Trophoblast cell (in vitro differentiated cells and primary cell): ENCODE measurements at regions not wholly inside any gene's neighbourhood (a gene's known extent, or its start where the extent isn't known, plus 50 kb on each side); places are given as distances from the start of the nearest gene placed in this dataset.

Experiments
- DNase-seq, 2 donors: peaks; one replicate each; pipeline ENCODE4 v3.0.0-alpha.2; 2016
- H2AFZ ChIP-seq: 2 replicates; pipeline ENCODE4 v1.6.1; 2013; ENCODE audit warnings: low read length, moderate library complexity, mild to moderate bottlenecking; ENCODE audit not compliant: insufficient read depth, poor library complexity
- H2AK5ac ChIP-seq: 2 replicates; pipeline ENCODE4 v1.6.1; 2013; ENCODE audit warnings: mild to moderate bottlenecking, low read length
- H2BK120ac ChIP-seq: 2 replicates; pipeline ENCODE4 v1.6.1; 2013; ENCODE audit warnings: low read length, mild to moderate bottlenecking, moderate library complexity; ENCODE audit not compliant: insufficient read depth, poor library complexity
- H2BK12ac ChIP-seq: 2 replicates; pipeline ENCODE4 v1.6.1; 2013; ENCODE audit warnings: mild to moderate bottlenecking, low read length, moderate library complexity
- H2BK5ac ChIP-seq: 2 replicates; pipeline ENCODE4 v1.6.1; 2013; ENCODE audit warnings: low read length, low read depth, moderate library complexity, mild to moderate bottlenecking; ENCODE audit not compliant: poor library complexity
- H3K14ac ChIP-seq: 2 replicates; pipeline ENCODE4 v1.6.1; 2013; ENCODE audit warnings: mild to moderate bottlenecking, low read length
- H3K18ac ChIP-seq: 2 replicates; pipeline ENCODE4 v1.6.1; 2013; ENCODE audit warnings: mild to moderate bottlenecking, low read length
- H3K23ac ChIP-seq: 2 replicates; pipeline ENCODE4 v1.6.1; 2013; ENCODE audit warnings: low read length
- H3K27ac ChIP-seq: 2 replicates; pipeline ENCODE4 v1.5.1; 2013; ENCODE audit warnings: low read depth, mild to moderate bottlenecking, inconsistent platforms, low read length, moderate library complexity
- H3K27me3 ChIP-seq: 2 replicates; pipeline ENCODE4 v1.6.1; 2013; ENCODE audit warnings: inconsistent platforms, mild to moderate bottlenecking, low read length, moderate library complexity; ENCODE audit not compliant: insufficient read depth
- H3K36me3 ChIP-seq, 2 experiments: 1 replicate in 1 of 2; 2 replicates in 1 of 2; pipeline ENCODE4 v1.6.1; 2013; ENCODE audit warnings: low read length in 2 of 2, mild to moderate bottlenecking in 2 of 2, moderate library complexity in 1 of 2; ENCODE audit not compliant: insufficient read depth in 2 of 2, control insufficient read depth in 1 of 2
- H3K4ac ChIP-seq: 2 replicates; pipeline ENCODE4 v1.6.1; 2013; ENCODE audit warnings: low read depth, mild to moderate bottlenecking, low read length, moderate library complexity
- H3K4me1 ChIP-seq, 2 experiments: 1 replicate in 1 of 2; 2 replicates in 1 of 2; pipeline ENCODE4 v1.6.1; 2013; ENCODE audit warnings: low read length in 2 of 2, mild to moderate bottlenecking in 2 of 2, moderate library complexity in 1 of 2; ENCODE audit not compliant: insufficient read depth in 2 of 2, control insufficient read depth in 1 of 2
- H3K4me2 ChIP-seq: 2 replicates; pipeline ENCODE4 v1.6.1; 2013; ENCODE audit warnings: inconsistent platforms, mild to moderate bottlenecking, low read length, moderate library complexity
- H3K4me3 ChIP-seq: 2 replicates; pipeline ENCODE4 v1.5.1; 2013; ENCODE audit warnings: mild to moderate bottlenecking, low read depth, low read length, inconsistent platforms
- H3K79me1 ChIP-seq: one replicate; pipeline ENCODE4 v1.6.1; 2013; ENCODE audit warnings: low read length
- H3K79me2 ChIP-seq: 2 replicates; pipeline ENCODE4 v1.6.1; 2013; ENCODE audit warnings: low read length, mild to moderate bottlenecking; ENCODE audit not compliant: control insufficient read depth, insufficient read depth, poor library complexity
- H3K9ac ChIP-seq: 2 replicates; pipeline ENCODE4 v1.6.1; 2013; ENCODE audit warnings: mild to moderate bottlenecking, low read length
- H3K9me3 ChIP-seq: 2 replicates; pipeline ENCODE4 v1.6.1; 2013; ENCODE audit warnings: low read depth, mild to moderate bottlenecking, control low read depth, inconsistent platforms, low read length; ENCODE audit not compliant: insufficient read depth
- H4K12ac ChIP-seq: 2 replicates; pipeline ENCODE4 v1.6.1; 2013; ENCODE audit warnings: low read depth, mild to moderate bottlenecking, low read length, moderate library complexity
- H4K8ac ChIP-seq: 2 replicates; pipeline ENCODE4 v1.6.1; 2013; ENCODE audit warnings: low read depth, mild to moderate bottlenecking, low read length, moderate library complexity
- H4K91ac ChIP-seq: one replicate; pipeline ENCODE4 v1.6.1; 2013; ENCODE audit warnings: low read depth, mild to moderate bottlenecking, low read length, moderate library complexity
- WGBS: extraction: QIAGEN DNeasy Blood & Tissue Kit; methylation state at CpG from one replicate; pipeline ENCODE4 v1.1.7; 2013; ENCODE audit warnings: missing lambda C conversion rate; ENCODE audit not compliant: insufficient read length, insufficient coverage; ENCODE audit errors: extremely low coverage; 5-methylcytosine and 5-hydroxymethylcytosine counted together

DNA sequence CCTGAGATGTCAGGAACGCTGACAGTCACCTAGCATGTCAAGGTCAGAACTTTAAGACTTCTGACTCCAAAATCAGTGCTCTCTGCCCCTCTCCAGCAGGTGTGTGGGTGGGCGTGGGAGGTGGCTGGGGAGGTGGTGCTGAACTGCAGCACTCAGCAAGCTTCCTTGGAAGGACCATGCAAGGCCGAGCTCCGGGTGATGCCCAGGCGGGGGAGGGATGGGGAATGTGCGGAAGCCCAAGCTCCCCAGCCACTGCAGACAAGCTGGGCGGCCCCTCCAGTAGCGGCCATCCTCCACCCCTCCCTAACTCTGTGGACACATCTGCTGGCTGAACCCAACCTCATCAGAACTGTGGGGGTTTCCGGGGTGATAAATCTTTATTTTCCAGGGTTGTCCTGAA is 296.6 kb downstream of the TLE3 start:
- H2BK120ac ChIP-seq = no peak overlapping the region
- H3K27ac ChIP-seq = no peak overlapping the region
- H3K4me1 ChIP-seq = peaks cover 0 to 4% of the 10 kb centered on the region in 2 experiments
- no peaks in the 10 kb centered on the region for H3K9me3 ChIP-seq
- no peak for DNase-seq
- H3K18ac ChIP-seq = no peak overlapping the region
- H3K9ac ChIP-seq = no peak overlapping the region
- H3K14ac ChIP-seq = no peak overlapping the region
- H3K36me3 ChIP-seq = no peaks in the 10 kb centered on the region
- no peak overlapping the region for H4K91ac ChIP-seq
- WGBS = no CpG with 5 or more reads among the region's 9 CpGs
- no peaks in the 10 kb centered on the region for H3K79me1 ChIP-seq
- H3K79me2 ChIP-seq = no peaks in the 10 kb centered on the region
- H2AK5ac ChIP-seq = no peak overlapping the region
- H2BK5ac ChIP-seq = no peak overlapping the region
- no peak overlapping the region for H3K4ac ChIP-seq
- no peak overlapping the region for H4K8ac ChIP-seq
- no peak overlapping the region for H3K4me2 ChIP-seq
- H2BK12ac ChIP-seq = no peak overlapping the region
- H3K23ac ChIP-seq = no peak overlapping the region
- H4K12ac ChIP-seq = no peak overlapping the region
- H3K4me3 ChIP-seq = no peak overlapping the region
- H3K27me3 ChIP-seq = no peaks in the 10 kb centered on the region
- no peak overlapping the region for H2AFZ ChIP-seq

DNA sequence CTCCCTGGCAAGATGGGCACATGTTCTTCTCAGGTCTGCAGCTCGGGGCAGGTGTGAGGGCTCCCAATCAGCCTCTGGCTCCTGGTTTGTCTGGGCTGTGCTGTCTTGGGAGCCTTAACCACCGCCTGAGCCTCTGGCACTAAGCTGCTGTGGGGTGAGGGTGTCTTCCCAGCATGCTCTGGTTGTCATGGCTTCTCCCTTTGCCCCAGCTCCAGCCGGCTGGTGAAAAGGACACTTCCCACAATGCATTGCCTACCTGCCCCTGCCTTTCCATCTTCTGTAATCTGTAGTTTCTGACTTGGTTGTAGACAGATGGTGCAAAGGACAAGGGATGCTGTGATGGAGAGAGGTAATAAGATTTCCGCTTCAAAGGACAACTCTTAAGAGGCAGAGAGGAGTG is 295.3 kb downstream of the TLE3 start:
- no peak overlapping the region for H3K4ac ChIP-seq
- no peak overlapping the region for H3K18ac ChIP-seq
- H2BK5ac ChIP-seq = no peak overlapping the region
- H3K36me3 ChIP-seq = no peaks in the 10 kb centered on the region
- H3K79me2 ChIP-seq = no peaks in the 10 kb centered on the region
- H3K4me3 ChIP-seq = no peak overlapping the region
- H3K14ac ChIP-seq = no peak overlapping the region
- no peak overlapping the region for H2AFZ ChIP-seq
- no peak overlapping the region for H2AK5ac ChIP-seq
- H3K9me3 ChIP-seq = no peaks in the 10 kb centered on the region
- H3K23ac ChIP-seq = no peak overlapping the region
- no peak overlapping the region for H3K27ac ChIP-seq
- no peak overlapping the region for H3K9ac ChIP-seq
- H4K8ac ChIP-seq = no peak overlapping the region
- no peak overlapping the region for H3K4me2 ChIP-seq
- H3K27me3 ChIP-seq = no peaks in the 10 kb centered on the region
- no peak overlapping the region for H2BK120ac ChIP-seq
- H4K91ac ChIP-seq = no peak overlapping the region
- no CpG with 5 or more reads among the region's 4 CpGs for WGBS
- H4K12ac ChIP-seq = no peak overlapping the region
- no peak for DNase-seq
- peaks cover 0 to 4% of the 10 kb centered on the region in 2 experiments for H3K4me1 ChIP-seq
- no peak overlapping the region for H2BK12ac ChIP-seq
- no peaks in the 10 kb centered on the region for H3K79me1 ChIP-seq

DNA sequence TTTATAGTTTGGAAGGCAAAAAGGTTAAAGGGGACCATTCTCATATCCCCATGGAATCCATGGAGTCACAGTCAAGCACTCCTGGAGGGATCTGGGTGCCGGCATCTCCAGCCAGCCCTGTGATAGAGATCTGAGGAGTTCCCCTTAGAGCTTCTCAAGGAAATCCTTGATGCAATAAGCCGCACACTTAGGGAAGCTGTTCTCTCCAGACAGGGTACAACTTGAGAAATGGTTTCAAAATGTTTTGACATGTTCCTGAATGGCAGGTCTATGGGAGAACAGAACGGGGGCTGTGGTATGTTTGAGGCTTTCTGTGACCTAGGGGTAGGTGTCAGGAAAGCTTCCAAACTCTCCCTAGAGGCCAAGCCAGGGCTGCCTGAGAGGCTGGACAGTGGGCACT is 292.9 kb downstream of the TLE3 start:
- Histone ChIP-seq H2AFZ (no peak overlapping the region), H3K27me3 (no peaks in the 10 kb centered on the region), H2AK5ac (no peak overlapping the region), H3K79me1 (no peaks in the 10 kb centered on the region), H3K79me2 (no peaks in the 10 kb centered on the region), H3K36me3 (no peaks in the 10 kb centered on the region), H3K4me3 (no peak overlapping the region), H4K91ac (no peak overlapping the region), H4K12ac (no peak overlapping the region), H3K23ac (no peak overlapping the region), H2BK12ac (no peak overlapping the region), H3K27ac (no peak overlapping the region), H3K14ac (no peak overlapping the region), H3K4me2 (no peak overlapping the region), H4K8ac (no peak overlapping the region), H3K18ac (no peak overlapping the region), H3K4ac (no peak overlapping the region), H2BK120ac (no peak overlapping the region), H3K9me3 (no peaks in the 10 kb centered on the region), H2BK5ac (no peak overlapping the region), H3K4me1 (peaks cover 0 to 4% of the 10 kb centered on the region in 2 experiments), H3K9ac (no peak overlapping the region)
- WGBS = no CpG with 5 or more reads among the region's 3 CpGs
- peak; percentile 31 to 45 for DNase-seq

DNA sequence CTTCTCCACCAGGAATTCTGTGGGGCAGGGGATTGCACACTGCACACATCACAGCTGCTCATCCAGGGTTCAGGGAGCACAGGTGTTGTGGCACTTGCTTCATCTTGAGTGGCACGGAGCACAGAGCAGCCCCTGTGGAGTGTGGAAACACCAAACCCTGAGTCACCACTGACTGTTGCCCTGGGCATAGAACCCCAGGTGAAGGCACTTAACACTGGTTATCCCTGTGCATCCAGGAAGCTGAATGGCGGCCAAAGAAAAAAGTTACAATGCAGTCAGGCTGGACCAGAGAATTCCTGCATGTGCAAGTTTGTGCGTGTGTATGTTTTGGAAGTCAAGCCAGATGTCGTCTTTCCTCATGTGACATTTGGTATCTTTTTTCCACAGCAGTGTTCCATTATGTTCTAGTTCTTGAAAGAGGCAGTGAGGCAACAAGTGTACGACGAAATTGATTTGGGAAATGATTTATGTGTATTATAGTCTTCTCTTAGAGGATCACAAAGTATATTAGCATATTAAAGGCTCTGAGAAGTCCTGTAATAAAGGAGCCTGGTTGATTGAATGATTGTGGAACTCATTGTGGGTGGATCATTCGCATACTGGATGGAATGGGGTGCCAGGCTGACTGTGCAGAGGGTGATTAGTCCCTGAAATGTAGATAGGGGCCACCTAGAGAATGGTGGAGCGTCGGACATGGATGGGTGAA is 292.3 kb downstream of the TLE3 start:
- Histone ChIP-seq H3K79me1 (no peaks in the 10 kb centered on the region), H3K9ac (no peak overlapping the region), H2AK5ac (no peak overlapping the region), H3K18ac (no peak overlapping the region), H2BK12ac (no peak overlapping the region), H3K27ac (no peak overlapping the region), H3K23ac (no peak overlapping the region), H4K8ac (no peak overlapping the region), H3K4ac (no peak overlapping the region), H3K36me3 (no peaks in the 10 kb centered on the region), H4K91ac (no peak overlapping the region), H3K4me1 (peaks cover 0 to 4% of the 10 kb centered on the region in 2 experiments), H2BK120ac (no peak overlapping the region), H3K79me2 (no peaks in the 10 kb centered on the region), H3K14ac (no peak overlapping the region), H3K9me3 (no peaks in the 10 kb centered on the region), H4K12ac (no peak overlapping the region), H3K4me2 (no peak overlapping the region), H3K27me3 (no peaks in the 10 kb centered on the region), H2AFZ (no peak overlapping the region), H2BK5ac (no peak overlapping the region), H3K4me3 (no peak overlapping the region)
- WGBS = no CpG with 5 or more reads among the region's 9 CpGs
- DNase-seq = peak; percentile 52 to 82
